HepG2 (cell line): ENCODE measurements at regions not wholly inside any gene's neighbourhood (a gene's known extent, or its start where the extent isn't known, plus 50 kb on each side); places are given as distances from the start of the nearest gene placed in this dataset.

ENCODE experiments used
- ATAC-seq: fragments of 200-7000 bp; cut with Tn5 transposase; 3 replicates; pipeline ENCODE4 v1.9.1; 2020; ENCODE audit warnings: mild to moderate bottlenecking, moderate library complexity
- BruUV-seq: library from RNA; stranded (reverse); fragments of 400-500 nt; replicated peaks from 2 replicates; lab custom pipeline; 2021; lab: Mats Ljungman, UMichigan
- CTCF ChIA-PET: fragments of 300-600 bp; formaldehyde crosslinking; extraction: SDS; loops from one replicate; lab custom pipeline; 2021; ENCODE audit warnings: low total read pairs, inconsistent platforms, low intra/inter-chr PET ratio; lab: Yijun Ruan, JAX
- POLR2A ChIA-PET: fragments of 350-600 bp; sonication (Branson Sonifier 250); formaldehyde crosslinking; loops from one replicate; lab custom pipeline; 2020; ENCODE audit warnings: antibody characterized with exemption, inconsistent platforms; lab: Yijun Ruan, JAX
- DNase-seq: peaks from one replicate; pipeline ENCODE4 v3.0.0-alpha.2; 2015; ENCODE audit warnings: low spot score
- FAIRE-seq: peaks from 3 replicates; lab custom pipeline; 2011; peaks lifted over from hg19 to GRCh38; lab: Jason Lieb, UNC
- H2AFZ ChIP-seq: one replicate; pipeline ENCODE4 v1.6.1; 2011; ENCODE audit warnings: low read length, inconsistent platforms
- H3K27ac ChIP-seq: fragments of 300-600 bp; 3 replicates; pipeline ENCODE4 v1.8.0; 2011; ENCODE audit warnings: mixed run types, mild to moderate bottlenecking, mixed read lengths, low read length, inconsistent platforms; ENCODE audit not compliant: insufficient read depth; ENCODE audit errors: extremely low read length
- H3K27me3 ChIP-seq, 2 experiments: fragments of 200-600 bp in 1 of 2; 2 replicates in 1 of 2; 3 replicates in 1 of 2; pipeline versions ENCODE4 v1.6.0 to v1.8.0; 2011; ENCODE audit warnings: low read length in 2 of 2, mild to moderate bottlenecking in 2 of 2, moderate library complexity in 2 of 2, inconsistent platforms in 1 of 2; ENCODE audit not compliant: insufficient read depth in 2 of 2, control insufficient read depth in 1 of 2
- H3K36me3 ChIP-seq, 2 experiments: fragments of 200-600 bp in 1 of 2; replicated peaks in 1 of 2; 2 replicates in 1 of 2; 3 replicates in 1 of 2; pipeline versions ENCODE4 v1.5.1 to v1.8.0; 2011; ENCODE audit warnings: low read length in 2 of 2, inconsistent platforms in 1 of 2; ENCODE audit not compliant: insufficient read depth in 2 of 2, control insufficient read depth in 1 of 2
- H3K4me1 ChIP-seq: 2 replicates; pipeline ENCODE4 v1.5.1; 2012; ENCODE audit warnings: low read length, inconsistent platforms; ENCODE audit not compliant: insufficient read depth
- H3K4me2 ChIP-seq: 2 replicates; pipeline ENCODE4 v1.6.0; 2011; ENCODE audit warnings: low read depth, low read length, inconsistent platforms
- H3K4me3 ChIP-seq, 3 experiments: fragments of 200-600 bp in 1 of 3; sonication (generic), shearing (Covaris generic) in 1 of 3; replicated peaks in 1 of 3; 2 replicates each; pipeline ENCODE4 v1.5.1; 2011 to 2016; ENCODE audit warnings: low read length in 3 of 3, inconsistent platforms in 2 of 3, low read depth in 2 of 3, mild to moderate bottlenecking in 2 of 3, control low read depth in 1 of 3, mixed read lengths in 1 of 3; ENCODE audit not compliant: insufficient read depth in 1 of 3
- H3K79me2 ChIP-seq: one replicate; pipeline ENCODE4 v1.6.1; 2011; ENCODE audit warnings: low read length, inconsistent platforms; ENCODE audit not compliant: insufficient read depth
- H3K9ac ChIP-seq: 2 replicates; pipeline ENCODE4 v1.6.0; 2011; ENCODE audit warnings: mild to moderate bottlenecking, low read depth, low read length, inconsistent platforms; ENCODE audit not compliant: insufficient read depth
- H3K9me3 ChIP-seq: 2 replicates; pipeline ENCODE4 v1.5.1; 2012; ENCODE audit warnings: mild to moderate bottlenecking, low read length
- H4K20me1 ChIP-seq: 2 replicates; pipeline ENCODE4 v1.6.0; 2011; ENCODE audit warnings: inconsistent platforms, mild to moderate bottlenecking, low read length, moderate library complexity; ENCODE audit not compliant: insufficient read depth
- DR1 ChIP-seq: sonication (generic); formaldehyde crosslinking; IDR thresholded peaks from 2 replicates; pipeline ENCODE4 v1.8.0; 2021; ENCODE audit warnings: mild to moderate bottlenecking, missing genetic modification reagents, inconsistent platforms
- GATA4 ChIP-seq: sonication (generic); IDR thresholded peaks from 2 replicates; pipeline ENCODE4 v1.6.1; 2016; ENCODE audit warnings: antibody characterized with exemption, low read depth, borderline replicate concordance
- IRF2 ChIP-seq: IDR thresholded peaks from 2 replicates; pipeline ENCODE4 v1.6.1; 2018; ENCODE audit warnings: missing genetic modification reagents, missing compliant biosample characterization
- ISL2 ChIP-seq: sonication (generic); formaldehyde crosslinking; IDR thresholded peaks from 2 replicates; pipeline ENCODE4 v1.5.0; 2020; ENCODE audit warnings: missing genetic modification reagents
- NFKB2 ChIP-seq: sonication (generic); formaldehyde crosslinking; IDR thresholded peaks from 2 replicates; pipeline ENCODE4 v1.4.0; 2020; ENCODE audit warnings: missing genetic modification reagents, borderline replicate concordance
- PHB2 ChIP-seq: fragments of 450-650 bp; IDR thresholded peaks from 2 replicates; pipeline ENCODE4 v1.6.1; 2018; ENCODE audit not compliant: partially characterized antibody
- WGBS: methylation state at CpG from one replicate; pipeline ENCODE4 v1.1.6; 2017; ENCODE audit warnings: low lambda C conversion rate; 5-methylcytosine and 5-hydroxymethylcytosine counted together
- in situ Hi-C: cut with HindIII; loops from 2 replicates; pipeline ENCODE4 v1.10.0; 2017; ENCODE audit warnings: low pct_unique_long_range_greater_than_20kb; ENCODE audit not compliant: extremely low pct_ligation_motif_present
- intact Hi-C: fragments of 100-400 bp; cut with micrococcal nuclease; formaldehyde crosslinking; loops from one replicate; pipeline ENCODE4 v1.10.0; 2022; ENCODE audit not compliant: unreplicated experiment
- TF ChIP-seq, protein P1 (sequence below): sonication (generic); formaldehyde crosslinking; IDR thresholded peaks from 2 replicates; pipeline ENCODE4 v1.9.0; 2021; ENCODE audit warnings: missing genetic modification reagents, borderline replicate concordance
- TF ChIP-seq, protein P2 (sequence below): sonication (generic); formaldehyde crosslinking; IDR thresholded peaks from 2 replicates; pipeline ENCODE4 v1.4.0; 2020; ENCODE audit warnings: missing genetic modification reagents
- TF ChIP-seq, protein P3 (sequence below): sonication (generic); formaldehyde crosslinking; IDR thresholded peaks from 2 replicates; pipeline ENCODE4 v1.4.0; 2020; ENCODE audit warnings: missing genetic modification reagents
- TF ChIP-seq, protein P4 (sequence below): sonication (generic); formaldehyde crosslinking; IDR thresholded peaks from 2 replicates; pipeline ENCODE4 v1.4.0; 2020; ENCODE audit warnings: mild to moderate bottlenecking, missing genetic modification reagents

DNA sequence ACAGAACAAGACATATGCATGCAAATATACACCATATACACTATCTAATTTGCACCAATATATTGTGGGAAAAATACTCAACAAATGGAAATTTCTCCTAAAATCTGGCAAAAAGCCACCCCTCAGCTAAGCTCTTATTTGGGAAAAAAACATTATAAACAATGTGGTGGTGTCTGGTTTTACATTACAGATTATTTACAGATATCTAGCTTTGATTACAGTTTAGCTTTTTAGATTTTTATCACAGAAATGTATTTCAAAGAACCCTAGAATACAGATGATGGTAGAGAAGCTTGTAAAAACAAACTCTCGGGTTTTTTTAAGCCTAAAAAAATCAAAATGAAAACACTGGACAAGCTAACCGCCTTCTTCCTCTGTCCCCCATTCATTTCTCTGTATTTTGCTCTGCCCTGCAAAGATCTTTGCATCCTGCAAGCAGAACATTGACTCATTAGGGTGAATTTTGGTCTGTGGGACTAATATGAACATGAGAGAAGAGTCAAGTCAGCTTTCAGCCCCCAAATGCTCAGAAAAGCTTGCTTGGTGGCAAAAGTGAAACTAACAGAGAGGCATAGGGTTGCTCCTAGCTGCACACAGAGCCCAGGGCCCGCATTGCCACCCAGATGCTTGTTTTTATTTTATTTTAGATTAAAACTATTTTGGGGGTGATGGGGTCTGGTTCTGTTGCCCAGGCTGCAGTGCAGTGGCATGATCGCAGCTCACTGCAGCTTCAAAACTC, 88.8 kb upstream of the LYZL1 start:
- CTCF ChIA-PET = no interaction called here
- Histone ChIP-seq H3K27me3 (0 out of 5 replicates have a peak, but pooled peaks cover 0 to 4% of the 10 kb centered on the region in 2 experiments), H3K4me3 (no peak overlapping the region)
- intact Hi-C loops = no loop called here
- 32% methylated on average over 4 of the region's 4 CpGs for WGBS
- TF ChIP-seq, protein P1, sequence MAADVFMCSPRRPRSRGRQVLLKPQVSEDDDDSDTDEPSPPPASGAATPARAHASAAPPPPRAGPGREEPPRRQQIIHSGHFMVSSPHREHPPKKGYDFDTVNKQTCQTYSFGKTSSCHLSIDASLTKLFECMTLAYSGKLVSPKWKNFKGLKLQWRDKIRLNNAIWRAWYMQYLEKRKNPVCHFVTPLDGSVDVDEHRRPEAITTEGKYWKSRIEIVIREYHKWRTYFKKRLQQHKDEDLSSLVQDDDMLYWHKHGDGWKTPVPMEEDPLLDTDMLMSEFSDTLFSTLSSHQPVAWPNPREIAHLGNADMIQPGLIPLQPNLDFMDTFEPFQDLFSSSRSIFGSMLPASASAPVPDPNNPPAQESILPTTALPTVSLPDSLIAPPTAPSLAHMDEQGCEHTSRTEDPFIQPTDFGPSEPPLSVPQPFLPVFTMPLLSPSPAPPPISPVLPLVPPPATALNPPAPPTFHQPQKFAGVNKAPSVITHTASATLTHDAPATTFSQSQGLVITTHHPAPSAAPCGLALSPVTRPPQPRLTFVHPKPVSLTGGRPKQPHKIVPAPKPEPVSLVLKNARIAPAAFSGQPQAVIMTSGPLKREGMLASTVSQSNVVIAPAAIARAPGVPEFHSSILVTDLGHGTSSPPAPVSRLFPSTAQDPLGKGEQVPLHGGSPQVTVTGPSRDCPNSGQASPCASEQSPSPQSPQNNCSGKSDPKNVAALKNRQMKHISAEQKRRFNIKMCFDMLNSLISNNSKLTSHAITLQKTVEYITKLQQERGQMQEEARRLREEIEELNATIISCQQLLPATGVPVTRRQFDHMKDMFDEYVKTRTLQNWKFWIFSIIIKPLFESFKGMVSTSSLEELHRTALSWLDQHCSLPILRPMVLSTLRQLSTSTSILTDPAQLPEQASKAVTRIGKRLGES (CRISPR knock-in tag) = no peak
- TF ChIP-seq ISL2 (CRISPR knock-in tag) (no peak), DR1 (no peak), NFKB2 (CRISPR knock-in tag) (no peak), GATA4 (no peak), IRF2 (CRISPR knock-in tag) (no peak), PHB2 (no peak)
- TF ChIP-seq, protein P2, sequence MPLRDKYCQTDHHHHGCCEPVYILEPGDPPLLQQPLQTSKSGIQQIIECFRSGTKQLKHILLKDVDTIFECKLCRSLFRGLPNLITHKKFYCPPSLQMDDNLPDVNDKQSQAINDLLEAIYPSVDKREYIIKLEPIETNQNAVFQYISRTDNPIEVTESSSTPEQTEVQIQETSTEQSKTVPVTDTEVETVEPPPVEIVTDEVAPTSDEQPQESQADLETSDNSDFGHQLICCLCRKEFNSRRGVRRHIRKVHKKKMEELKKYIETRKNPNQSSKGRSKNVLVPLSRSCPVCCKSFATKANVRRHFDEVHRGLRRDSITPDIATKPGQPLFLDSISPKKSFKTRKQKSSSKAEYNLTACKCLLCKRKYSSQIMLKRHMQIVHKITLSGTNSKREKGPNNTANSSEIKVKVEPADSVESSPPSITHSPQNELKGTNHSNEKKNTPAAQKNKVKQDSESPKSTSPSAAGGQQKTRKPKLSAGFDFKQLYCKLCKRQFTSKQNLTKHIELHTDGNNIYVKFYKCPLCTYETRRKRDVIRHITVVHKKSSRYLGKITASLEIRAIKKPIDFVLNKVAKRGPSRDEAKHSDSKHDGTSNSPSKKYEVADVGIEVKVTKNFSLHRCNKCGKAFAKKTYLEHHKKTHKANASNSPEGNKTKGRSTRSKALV (CRISPR knock-in tag) = no peak
- TF ChIP-seq, protein P3, sequence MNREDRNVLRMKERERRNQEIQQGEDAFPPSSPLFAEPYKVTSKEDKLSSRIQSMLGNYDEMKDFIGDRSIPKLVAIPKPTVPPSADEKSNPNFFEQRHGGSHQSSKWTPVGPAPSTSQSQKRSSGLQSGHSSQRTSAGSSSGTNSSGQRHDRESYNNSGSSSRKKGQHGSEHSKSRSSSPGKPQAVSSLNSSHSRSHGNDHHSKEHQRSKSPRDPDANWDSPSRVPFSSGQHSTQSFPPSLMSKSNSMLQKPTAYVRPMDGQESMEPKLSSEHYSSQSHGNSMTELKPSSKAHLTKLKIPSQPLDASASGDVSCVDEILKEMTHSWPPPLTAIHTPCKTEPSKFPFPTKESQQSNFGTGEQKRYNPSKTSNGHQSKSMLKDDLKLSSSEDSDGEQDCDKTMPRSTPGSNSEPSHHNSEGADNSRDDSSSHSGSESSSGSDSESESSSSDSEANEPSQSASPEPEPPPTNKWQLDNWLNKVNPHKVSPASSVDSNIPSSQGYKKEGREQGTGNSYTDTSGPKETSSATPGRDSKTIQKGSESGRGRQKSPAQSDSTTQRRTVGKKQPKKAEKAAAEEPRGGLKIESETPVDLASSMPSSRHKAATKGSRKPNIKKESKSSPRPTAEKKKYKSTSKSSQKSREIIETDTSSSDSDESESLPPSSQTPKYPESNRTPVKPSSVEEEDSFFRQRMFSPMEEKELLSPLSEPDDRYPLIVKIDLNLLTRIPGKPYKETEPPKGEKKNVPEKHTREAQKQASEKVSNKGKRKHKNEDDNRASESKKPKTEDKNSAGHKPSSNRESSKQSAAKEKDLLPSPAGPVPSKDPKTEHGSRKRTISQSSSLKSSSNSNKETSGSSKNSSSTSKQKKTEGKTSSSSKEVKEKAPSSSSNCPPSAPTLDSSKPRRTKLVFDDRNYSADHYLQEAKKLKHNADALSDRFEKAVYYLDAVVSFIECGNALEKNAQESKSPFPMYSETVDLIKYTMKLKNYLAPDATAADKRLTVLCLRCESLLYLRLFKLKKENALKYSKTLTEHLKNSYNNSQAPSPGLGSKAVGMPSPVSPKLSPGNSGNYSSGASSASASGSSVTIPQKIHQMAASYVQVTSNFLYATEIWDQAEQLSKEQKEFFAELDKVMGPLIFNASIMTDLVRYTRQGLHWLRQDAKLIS (CRISPR knock-in tag) = no peak
- TF ChIP-seq, protein P4, sequence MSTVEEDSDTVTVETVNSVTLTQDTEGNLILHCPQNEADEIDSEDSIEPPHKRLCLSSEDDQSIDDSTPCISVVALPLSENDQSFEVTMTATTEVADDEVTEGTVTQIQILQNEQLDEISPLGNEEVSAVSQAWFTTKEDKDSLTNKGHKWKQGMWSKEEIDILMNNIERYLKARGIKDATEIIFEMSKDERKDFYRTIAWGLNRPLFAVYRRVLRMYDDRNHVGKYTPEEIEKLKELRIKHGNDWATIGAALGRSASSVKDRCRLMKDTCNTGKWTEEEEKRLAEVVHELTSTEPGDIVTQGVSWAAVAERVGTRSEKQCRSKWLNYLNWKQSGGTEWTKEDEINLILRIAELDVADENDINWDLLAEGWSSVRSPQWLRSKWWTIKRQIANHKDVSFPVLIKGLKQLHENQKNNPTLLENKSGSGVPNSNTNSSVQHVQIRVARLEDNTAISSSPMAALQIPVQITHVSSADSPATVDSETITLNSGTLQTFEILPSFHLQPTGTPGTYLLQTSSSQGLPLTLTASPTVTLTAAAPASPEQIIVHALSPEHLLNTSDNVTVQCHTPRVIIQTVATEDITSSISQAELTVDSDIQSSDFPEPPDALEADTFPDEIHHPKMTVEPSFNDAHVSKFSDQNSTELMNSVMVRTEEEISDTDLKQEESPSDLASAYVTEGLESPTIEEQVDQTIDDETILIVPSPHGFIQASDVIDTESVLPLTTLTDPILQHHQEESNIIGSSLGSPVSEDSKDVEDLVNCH (CRISPR knock-in tag) = no peak
- TF ChIP-seq, all 625 proteins: peak for 0
- ATAC-seq (no peak), DNase-seq (no peak), FAIRE-seq (no peak)
- no TSS peak for BruUV-seq
- no peaks in the 10 kb centered on the region; the same call in 1 of the 2 replicates for H3K4me1 ChIP-seq
- H3K27ac ChIP-seq = no peak overlapping the region
- in situ Hi-C loops = no loop called here
- H2AFZ ChIP-seq = no peak overlapping the region
- H3K4me2 ChIP-seq = peak overlapping the region; percentile 33; the same call in 1 of the 2 replicates
- no peak overlapping the region for H3K9ac ChIP-seq
- no peaks in the 10 kb centered on the region for H4K20me1 ChIP-seq
- no peaks in the 10 kb centered on the region for H3K9me3 ChIP-seq
- H3K79me2 ChIP-seq = no peaks in the 10 kb centered on the region
- POLR2A ChIA-PET = no interaction called here
- no peaks in the 10 kb centered on the region for H3K36me3 ChIP-seq
